ENCODE measurements at regions not wholly inside any gene's neighbourhood (a gene's known extent, or its start where the extent isn't known, plus 50 kb on each side); places are given as distances from the start of the nearest gene placed in this dataset.

GRCh38 chr14:85257287-85257686, 272.7 kb upstream of the FLRT2 start:
- no peak overlapping the region for H3K4me3 Mint-ChIP-seq
- CTCF ChIA-PET = no interaction called here
- no peak for DNase-seq

GRCh38 chr14:85263916-85264675, 265.8 kb upstream of the FLRT2 start:
- no peak overlapping the region for H3K27ac Mint-ChIP-seq
- CTCF ChIA-PET = no interaction called here

More at GRCh38 chr14:85257287-85257686, 272.7 kb upstream of the FLRT2 start:
- no peak for TF ChIP-seq CTCF (IDR thresholded peaks at IDR 0.05)
- Mint-ChIP-seq H3K27me3 (no peaks in the 10 kb centered on the region), H3K27ac (no peak overlapping the region), H3K4me1 (ENCODE audit: low read depth) (no peaks in the 10 kb centered on the region), H3K36me3 (ENCODE audit: low read depth) (no peaks in the 10 kb centered on the region), H3K9me3 (peaks cover 15% of the 10 kb centered on the region)
- H3K27ac ChIP-seq (ENCODE audit: low read depth in 1 of 2, low read length in 2 of 2) = no peak overlapping the region
- H3K36me3 ChIP-seq (ENCODE audit: insufficient read depth, low read length) = no peaks in the 10 kb centered on the region
- POLR2A ChIA-PET = no interaction called here
- intact Hi-C loops (cut with DNase I, micrococcal nuclease) = no loop called here
- no peak overlapping the region for H3K4me3 ChIP-seq (ENCODE audit: low read length)
- H3K27me3 ChIP-seq (ENCODE audit: control insufficient read depth in 1 of 2, insufficient read depth in 2 of 2, low read length in 2 of 2) = no peaks in the 10 kb centered on the region
- H3K9me3 ChIP-seq (ENCODE audit: control insufficient read depth in 1 of 2, insufficient read depth in 1 of 2, low read length in 2 of 2) = peaks cover 0 to 12% of the 10 kb centered on the region in 2 experiments
- no peaks in the 10 kb centered on the region for H3K4me1 ChIP-seq (ENCODE audit: insufficient read depth, low read length)
- no peak for ATAC-seq (ENCODE audit: poor library complexity)

GRCh38 chr14:85273099-85273677, 256.8 kb upstream of the FLRT2 start:
- no peaks in the 10 kb centered on the region for H3K36me3 ChIP-seq (ENCODE audit: insufficient read depth, low read length)
- H3K27me3 ChIP-seq (ENCODE audit: control insufficient read depth in 1 of 2, insufficient read depth in 2 of 2, low read length in 2 of 2) = no peaks in the 10 kb centered on the region
- POLR2A ChIA-PET = no interaction called here
- ATAC-seq (ENCODE audit: poor library complexity) = no peak
- TF ChIP-seq CTCF (IDR thresholded peaks at IDR 0.05) = no peak
- no peaks in the 10 kb centered on the region for H3K4me1 Mint-ChIP-seq (ENCODE audit: low read depth)
- CTCF ChIA-PET = no interaction called here
- no peaks in the 10 kb centered on the region for H3K27me3 Mint-ChIP-seq
- intact Hi-C loops (cut with DNase I, micrococcal nuclease) = no loop called here
- H3K4me3 ChIP-seq (ENCODE audit: low read length) = no peak overlapping the region
- peaks cover 3% of the 10 kb centered on the region for H3K9me3 Mint-ChIP-seq
- no peak overlapping the region for H3K27ac Mint-ChIP-seq
- no peak overlapping the region for H3K4me3 Mint-ChIP-seq
- no peaks in the 10 kb centered on the region for H3K36me3 Mint-ChIP-seq (ENCODE audit: low read depth)
- no peak for DNase-seq
- no peaks in the 10 kb centered on the region for H3K4me1 ChIP-seq (ENCODE audit: insufficient read depth, low read length)
- no peaks in the 10 kb centered on the region for H3K9me3 ChIP-seq (ENCODE audit: control insufficient read depth in 1 of 2, insufficient read depth in 1 of 2, low read length in 2 of 2)
- H3K27ac ChIP-seq (ENCODE audit: low read depth in 1 of 2, low read length in 2 of 2) = no peak overlapping the region

More at GRCh38 chr14:85263916-85264675, 265.8 kb upstream of the FLRT2 start:
- H3K9me3 ChIP-seq (ENCODE audit: control insufficient read depth in 1 of 2, insufficient read depth in 1 of 2, low read length in 2 of 2) = peaks cover 0 to 7% of the 10 kb centered on the region in 2 experiments
- POLR2A ChIA-PET = no interaction called here
- DNase-seq (peak in 1 of 14 experiments; percentile 1), ATAC-seq (ENCODE audit: poor library complexity) (no peak)
- H3K4me1 ChIP-seq (ENCODE audit: insufficient read depth, low read length) = no peaks in the 10 kb centered on the region
- no peaks in the 10 kb centered on the region for H3K36me3 ChIP-seq (ENCODE audit: insufficient read depth, low read length)
- H3K36me3 Mint-ChIP-seq (ENCODE audit: low read depth) = no peaks in the 10 kb centered on the region
- no peak overlapping the region for H3K27ac ChIP-seq (ENCODE audit: low read depth in 1 of 2, low read length in 2 of 2)
- no peaks in the 10 kb centered on the region for H3K27me3 ChIP-seq (ENCODE audit: control insufficient read depth in 1 of 2, insufficient read depth in 2 of 2, low read length in 2 of 2)
- intact Hi-C loops (cut with DNase I, micrococcal nuclease) = no loop called here
- H3K4me3 Mint-ChIP-seq = no peak overlapping the region
- H3K4me1 Mint-ChIP-seq (ENCODE audit: low read depth) = no peaks in the 10 kb centered on the region
- H3K4me3 ChIP-seq (ENCODE audit: low read length) = no peak overlapping the region
- H3K27me3 Mint-ChIP-seq = no peaks in the 10 kb centered on the region
- peaks cover 10% of the 10 kb centered on the region for H3K9me3 Mint-ChIP-seq
- no peak for TF ChIP-seq CTCF (IDR thresholded peaks at IDR 0.05)

All from CD4-positive, alpha-beta T cell (primary cell).